GM23338 (cell line): ENCODE measurements at regions not wholly inside any gene's neighbourhood (a gene's known extent, or its start where the extent isn't known, plus 50 kb on each side); places are given as distances from the start of the nearest gene placed in this dataset.

Experiments used
- ATAC-seq: fragments of 200-7000 bp; cut with Tn5 transposase; 3 replicates; pipeline ENCODE4 v1.9.1; 2020
- DNase-seq: peaks from one replicate; pipeline ENCODE4 v3.0.0-alpha.2; 2015; ENCODE audit warnings: low spot score
- H2AFZ ChIP-seq: fragments of 200-600 bp; sonication (generic); 2 replicates; pipeline ENCODE4 v1.8.0; 2016; ENCODE audit warnings: antibody characterized with exemption, mild to moderate bottlenecking, moderate library complexity
- H3F3A ChIP-seq: fragments of 200-600 bp; sonication (generic); replicated peaks from 2 replicates; pipeline ENCODE4 v1.8.0; 2017; ENCODE audit warnings: antibody characterized with exemption, mixed run types, low read depth
- H3K27ac ChIP-seq: fragments of 200-600 bp; sonication (generic); 2 replicates; pipeline ENCODE4 v1.6.1; 2016; ENCODE audit warnings: low read depth
- H3K27me3 ChIP-seq: fragments of 200-600 bp; sonication (generic); 2 replicates; pipeline ENCODE4 v1.8.0; 2016; ENCODE audit warnings: mild to moderate bottlenecking, mixed run types, moderate library complexity; ENCODE audit not compliant: insufficient read depth
- H3K36me3 ChIP-seq: fragments of 200-600 bp; sonication (generic); 2 replicates; pipeline ENCODE4 v1.8.0; 2016; ENCODE audit warnings: mild to moderate bottlenecking; ENCODE audit not compliant: insufficient read depth
- H3K4me1 ChIP-seq: fragments of 200-600 bp; sonication (generic); 2 replicates; pipeline ENCODE4 v1.8.0; 2016; ENCODE audit warnings: mild to moderate bottlenecking, moderate library complexity; ENCODE audit not compliant: insufficient read depth
- H3K4me2 ChIP-seq: fragments of 200-600 bp; sonication (generic); 2 replicates; pipeline ENCODE4 v1.7.1; 2017; ENCODE audit warnings: mixed run types
- H3K4me3 ChIP-seq: fragments of 200-600 bp; sonication (generic); 2 replicates; pipeline ENCODE4 v1.6.1; 2016; ENCODE audit warnings: mixed run types
- H3K79me2 ChIP-seq: fragments of 200-600 bp; sonication (generic); replicated peaks from 2 replicates; pipeline ENCODE4 v1.8.0; 2017; ENCODE audit warnings: mild to moderate bottlenecking; ENCODE audit not compliant: insufficient read depth
- H3K9me2 ChIP-seq: fragments of 200-600 bp; sonication (generic); 2 replicates; pipeline ENCODE4 v1.8.0; 2017; ENCODE audit not compliant: insufficient read depth
- H4K20me1 ChIP-seq: fragments of 200-600 bp; sonication (generic); replicated peaks from 2 replicates; pipeline ENCODE4 v1.8.0; 2017; ENCODE audit warnings: mild to moderate bottlenecking; ENCODE audit not compliant: insufficient read depth
- H3K27ac Mint-ChIP-seq: 2 replicates; pipeline ENCODE4 v1.8.0; 2020; ENCODE audit warnings: inconsistent platforms, mild to moderate bottlenecking, moderate library complexity, mixed read lengths
- H3K27me3 Mint-ChIP-seq: 3 replicates; pipeline ENCODE4 v1.8.0; 2022; ENCODE audit warnings: low read depth, mild to moderate bottlenecking, moderate library complexity, mixed read lengths, inconsistent platforms; ENCODE audit not compliant: insufficient read depth, poor library complexity
- H3K36me3 Mint-ChIP-seq: 3 replicates; pipeline ENCODE4 v1.8.0; 2021; ENCODE audit warnings: low read depth, mild to moderate bottlenecking, inconsistent platforms, moderate library complexity, mixed read lengths
- H3K4me1 Mint-ChIP-seq: 3 replicates; pipeline ENCODE4 v1.8.0; 2020; ENCODE audit warnings: mild to moderate bottlenecking, inconsistent platforms, mixed read lengths
- H3K4me3 Mint-ChIP-seq: 3 replicates; pipeline ENCODE4 v1.8.0; 2021; ENCODE audit warnings: moderate library complexity, mild to moderate bottlenecking, inconsistent platforms, mixed read lengths
- H3K9me3 Mint-ChIP-seq: 3 replicates; pipeline ENCODE4 v1.8.0; 2020; ENCODE audit warnings: moderate library complexity, mild to moderate bottlenecking, inconsistent platforms, mixed read lengths
- CREB1 ChIP-seq: fragments of 250-450 bp; sonication (Bioruptor Pico); IDR thresholded peaks from 2 replicates; pipeline ENCODE4 v1.5.0; 2020; ENCODE audit warnings: low read depth, mild to moderate bottlenecking, moderate library complexity
- CTCF ChIP-seq, 2 experiments: fragments of 200-600 bp in 1 of 2; sonication (generic) in 1 of 2; conservative IDR thresholded peaks; 2 replicates each; pipeline versions ENCODE4 v1.5.1 to v1.6.1; 2016 to 2017; ENCODE audit warnings: antibody characterized with exemption in 2 of 2, low read depth in 2 of 2, mild to moderate bottlenecking in 2 of 2, moderate library complexity in 1 of 2
- ETS1 ChIP-seq: IDR thresholded peaks from 2 replicates; pipeline ENCODE4 v1.6.1; 2016; ENCODE audit warnings: antibody characterized with exemption
- EZH2 ChIP-seq: fragments of 200-600 bp; sonication (generic); IDR thresholded peaks from one replicate; pipeline ENCODE4 v1.8.0; 2017; ENCODE audit warnings: antibody characterized with exemption, mild to moderate bottlenecking, low read depth; ENCODE audit not compliant: unreplicated experiment
- JUNB ChIP-seq: IDR thresholded peaks from one replicate; pipeline ENCODE4 v1.6.1; 2016; ENCODE audit warnings: antibody characterized with exemption; ENCODE audit not compliant: unreplicated experiment
- POLR2AphosphoS5 ChIP-seq: IDR thresholded peaks from 2 replicates; pipeline ENCODE4 v1.6.1; 2016; ENCODE audit warnings: antibody characterized with exemption, low read depth
- ZNF114 ChIP-seq: fragments of 250-450 bp; sonication (Bioruptor Pico); IDR thresholded peaks from 2 replicates; pipeline ENCODE4 v1.5.0; 2020; ENCODE audit warnings: mild to moderate bottlenecking, moderate library complexity
- TF ChIP-seq, protein P1 (sequence below): fragments of 250-450 bp; sonication (Bioruptor Pico); IDR thresholded peaks from 2 replicates; pipeline ENCODE4 v1.5.0; 2020; ENCODE audit warnings: mild to moderate bottlenecking, moderate library complexity

- TF ChIP-seq, protein P1, sequence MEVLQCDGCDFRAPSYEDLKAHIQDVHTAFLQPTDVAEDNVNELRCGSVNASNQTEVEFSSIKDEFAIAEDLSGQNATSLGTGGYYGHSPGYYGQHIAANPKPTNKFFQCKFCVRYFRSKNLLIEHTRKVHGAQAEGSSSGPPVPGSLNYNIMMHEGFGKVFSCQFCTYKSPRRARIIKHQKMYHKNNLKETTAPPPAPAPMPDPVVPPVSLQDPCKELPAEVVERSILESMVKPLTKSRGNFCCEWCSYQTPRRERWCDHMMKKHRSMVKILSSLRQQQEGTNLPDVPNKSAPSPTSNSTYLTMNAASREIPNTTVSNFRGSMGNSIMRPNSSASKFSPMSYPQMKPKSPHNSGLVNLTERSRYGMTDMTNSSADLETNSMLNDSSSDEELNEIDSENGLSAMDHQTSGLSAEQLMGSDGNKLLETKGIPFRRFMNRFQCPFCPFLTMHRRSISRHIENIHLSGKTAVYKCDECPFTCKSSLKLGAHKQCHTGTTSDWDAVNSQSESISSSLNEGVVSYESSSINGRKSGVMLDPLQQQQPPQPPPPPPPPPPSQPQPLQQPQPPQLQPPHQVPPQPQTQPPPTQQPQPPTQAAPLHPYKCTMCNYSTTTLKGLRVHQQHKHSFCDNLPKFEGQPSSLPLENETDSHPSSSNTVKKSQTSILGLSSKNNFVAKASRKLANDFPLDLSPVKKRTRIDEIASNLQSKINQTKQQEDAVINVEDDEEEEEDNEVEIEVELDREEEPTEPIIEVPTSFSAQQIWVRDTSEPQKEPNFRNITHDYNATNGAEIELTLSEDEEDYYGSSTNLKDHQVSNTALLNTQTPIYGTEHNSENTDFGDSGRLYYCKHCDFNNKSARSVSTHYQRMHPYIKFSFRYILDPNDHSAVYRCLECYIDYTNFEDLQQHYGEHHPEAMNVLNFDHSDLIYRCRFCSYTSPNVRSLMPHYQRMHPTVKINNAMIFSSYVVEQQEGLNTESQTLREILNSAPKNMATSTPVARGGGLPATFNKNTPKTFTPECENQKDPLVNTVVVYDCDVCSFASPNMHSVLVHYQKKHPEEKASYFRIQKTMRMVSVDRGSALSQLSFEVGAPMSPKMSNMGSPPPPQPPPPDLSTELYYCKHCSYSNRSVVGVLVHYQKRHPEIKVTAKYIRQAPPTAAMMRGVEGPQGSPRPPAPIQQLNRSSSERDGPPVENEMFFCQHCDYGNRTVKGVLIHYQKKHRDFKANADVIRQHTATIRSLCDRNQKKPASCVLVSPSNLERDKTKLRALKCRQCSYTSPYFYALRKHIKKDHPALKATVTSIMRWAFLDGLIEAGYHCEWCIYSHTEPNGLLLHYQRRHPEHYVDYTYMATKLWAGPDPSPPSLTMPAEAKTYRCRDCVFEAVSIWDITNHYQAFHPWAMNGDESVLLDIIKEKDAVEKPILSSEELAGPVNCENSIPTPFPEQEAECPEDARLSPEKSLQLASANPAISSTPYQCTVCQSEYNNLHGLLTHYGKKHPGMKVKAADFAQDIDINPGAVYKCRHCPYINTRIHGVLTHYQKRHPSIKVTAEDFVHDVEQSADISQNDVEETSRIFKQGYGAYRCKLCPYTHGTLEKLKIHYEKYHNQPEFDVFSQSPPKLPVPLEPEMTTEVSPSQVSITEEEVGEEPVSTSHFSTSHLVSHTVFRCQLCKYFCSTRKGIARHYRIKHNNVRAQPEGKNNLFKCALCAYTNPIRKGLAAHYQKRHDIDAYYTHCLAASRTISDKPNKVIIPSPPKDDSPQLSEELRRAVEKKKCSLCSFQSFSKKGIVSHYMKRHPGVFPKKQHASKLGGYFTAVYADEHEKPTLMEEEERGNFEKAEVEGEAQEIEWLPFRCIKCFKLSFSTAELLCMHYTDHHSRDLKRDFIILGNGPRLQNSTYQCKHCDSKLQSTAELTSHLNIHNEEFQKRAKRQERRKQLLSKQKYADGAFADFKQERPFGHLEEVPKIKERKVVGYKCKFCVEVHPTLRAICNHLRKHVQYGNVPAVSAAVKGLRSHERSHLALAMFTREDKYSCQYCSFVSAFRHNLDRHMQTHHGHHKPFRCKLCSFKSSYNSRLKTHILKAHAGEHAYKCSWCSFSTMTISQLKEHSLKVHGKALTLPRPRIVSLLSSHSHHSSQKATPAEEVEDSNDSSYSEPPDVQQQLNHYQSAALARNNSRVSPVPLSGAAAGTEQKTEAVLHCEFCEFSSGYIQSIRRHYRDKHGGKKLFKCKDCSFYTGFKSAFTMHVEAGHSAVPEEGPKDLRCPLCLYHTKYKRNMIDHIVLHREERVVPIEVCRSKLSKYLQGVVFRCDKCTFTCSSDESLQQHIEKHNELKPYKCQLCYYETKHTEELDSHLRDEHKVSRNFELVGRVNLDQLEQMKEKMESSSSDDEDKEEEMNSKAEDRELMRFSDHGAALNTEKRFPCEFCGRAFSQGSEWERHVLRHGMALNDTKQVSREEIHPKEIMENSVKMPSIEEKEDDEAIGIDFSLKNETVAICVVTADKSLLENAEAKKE (CRISPR knock-in tag): no peak
- TF ChIP-seq CTCF (conservative IDR thresholded peaks at IDR 0.05; ENCODE audit: low read depth in 2 of 2): no peak
These were observed 536.1 kb downstream of the CAAP1 start (continued) for GRCh38 chr9:26356491-26356890.

- no peaks in the 10 kb centered on the region for H3K27me3 ChIP-seq
- H3K36me3 ChIP-seq: 0 out of 2 replicates have a peak, but pooled peaks cover 2% of the 10 kb centered on the region
- Mint-ChIP-seq H3K9me3 (peaks cover 30% of the 10 kb centered on the region), H3K27me3 (no peaks in the 10 kb centered on the region), H3K4me1 (no peaks in the 10 kb centered on the region), H3K4me3 (no peak overlapping the region), H3K36me3 (peaks cover 10% of the 10 kb centered on the region; the same call in 2 of the 3 replicates), H3K27ac (no peak overlapping the region)
- DNase-seq: no peak
- no peak overlapping the region for H3K4me2 ChIP-seq
- no peaks in the 10 kb centered on the region for H4K20me1 ChIP-seq
- H3K27ac ChIP-seq: no peak overlapping the region
- H2AFZ ChIP-seq: no peak overlapping the region
- TF ChIP-seq CTCF (conservative IDR thresholded peaks at IDR 0.05; ENCODE audit: low read depth in 2 of 2): no peak
- no peak for TF ChIP-seq EZH2
- TF ChIP-seq ETS1: no peak
- TF ChIP-seq POLR2AphosphoS5: no peak
- TF ChIP-seq CREB1 (CRISPR knock-in tag): no peak
- no peak for TF ChIP-seq JUNB
- TF ChIP-seq ZNF114 (CRISPR knock-in tag): no peak
- H3K4me3 ChIP-seq: no peak overlapping the region
- no peaks in the 10 kb centered on the region for H3F3A ChIP-seq
- no peaks in the 10 kb centered on the region for H3K4me1 ChIP-seq
- no peaks in the 10 kb centered on the region for H3K9me2 ChIP-seq
- ATAC-seq: no peak
- H3K79me2 ChIP-seq: no peaks in the 10 kb centered on the region
These were observed 545.6 kb downstream of the CAAP1 start for GRCh38 chr9:26346942-26347477.
